ENCODE measurements at regions not wholly inside any gene's neighbourhood (a gene's known extent, or its start where the extent isn't known, plus 50 kb on each side); places are given as distances from the start of the nearest gene placed in this dataset.

DNA sequence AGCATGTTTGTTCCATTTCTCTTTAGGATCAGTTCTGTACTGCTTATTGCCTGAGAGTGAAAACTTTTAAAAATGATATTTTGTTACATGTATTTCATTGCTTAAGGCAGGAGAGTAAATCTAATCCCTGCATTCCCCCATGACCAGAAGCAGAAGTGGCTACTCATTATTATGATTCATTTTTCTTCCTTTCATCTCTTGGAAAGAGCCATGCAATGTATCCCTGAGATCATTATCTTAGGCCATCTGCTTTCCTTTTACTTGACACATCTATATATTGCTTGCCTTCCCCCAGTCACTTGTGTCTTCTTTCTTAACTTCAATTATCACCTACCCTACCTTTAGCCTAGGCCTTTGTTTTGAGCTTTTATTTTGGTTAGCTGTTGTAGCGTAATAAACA, 430.4 kb upstream of the CHRM3 start:
- Histone ChIP-seq H3K27ac (ENCODE audit: extremely low read length, insufficient read depth, low read length) (no peak overlapping the region), H3K36me3 (replicated peaks in 1 of 2; ENCODE audit: control insufficient read depth in 1 of 2, insufficient read depth in 2 of 2, low read length in 2 of 2) (no peaks in the 10 kb centered on the region), H4K20me1 (ENCODE audit: insufficient read depth, low read length) (no peaks in the 10 kb centered on the region), H2AFZ (ENCODE audit: low read length) (no peak overlapping the region), H3K4me2 (ENCODE audit: low read depth, low read length) (no peak overlapping the region), H3K4me1 (ENCODE audit: insufficient read depth, low read length) (no peaks in the 10 kb centered on the region), H3K9me3 (ENCODE audit: low read length) (peaks cover 88% of the 10 kb centered on the region), H3K27me3 (ENCODE audit: control insufficient read depth in 1 of 2, insufficient read depth in 2 of 2, low read length in 2 of 2) (no peaks in the 10 kb centered on the region), H3K79me2 (ENCODE audit: insufficient read depth, low read length) (no peaks in the 10 kb centered on the region), H3K4me3 (replicated peaks in 1 of 3; ENCODE audit: insufficient read depth in 1 of 3, low read depth in 2 of 3, low read length in 3 of 3) (no peak overlapping the region), H3K9ac (ENCODE audit: insufficient read depth, low read depth, low read length) (no peak overlapping the region)
- ChIA-PET POLR2A (no interaction called here), CTCF (ENCODE audit: low intra/inter-chr PET ratio, low total read pairs) (no interaction called here)
- TF ChIP-seq ZNF7 (CRISPR knock-in tag; IDR thresholded peaks at IDR 0.05) (no peak), EZH2 (conservative IDR thresholded peaks at IDR 0.05; ENCODE audit: low read depth, low read length) (no peak), REL (CRISPR knock-in tag; conservative IDR thresholded peaks at IDR 0.05) (no peak), RBFOX2 (IDR thresholded peaks at IDR 0.05; ENCODE audit: low read depth, low read length) (no peak), ZNF124 (CRISPR knock-in tag; IDR thresholded peaks at IDR 0.05) (no peak), RFX3 (CRISPR knock-in tag; IDR thresholded peaks at IDR 0.05) (no peak), FOXK2 (IDR thresholded peaks at IDR 0.05) (no peak), PAF1 (CRISPR knock-in tag; IDR thresholded peaks at IDR 0.05) (no peak), JUND (CRISPR knock-in tag; IDR thresholded peaks at IDR 0.05) (no peak), FOXC1 (CRISPR knock-in tag; IDR thresholded peaks at IDR 0.05; ENCODE audit: borderline replicate concordance) (no peak), WIZ (CRISPR knock-in tag; IDR thresholded peaks at IDR 0.05) (no peak), ZNF782 (CRISPR knock-in tag; IDR thresholded peaks at IDR 0.05; ENCODE audit: borderline replicate concordance) (no peak), ZSCAN12 (CRISPR knock-in tag; IDR thresholded peaks at IDR 0.05) (no peak), MED13 (CRISPR knock-in tag; IDR thresholded peaks at IDR 0.05) (no peak), ZNF768 (CRISPR knock-in tag; IDR thresholded peaks at IDR 0.05) (no peak)
- TF ChIP-seq, protein P1, sequence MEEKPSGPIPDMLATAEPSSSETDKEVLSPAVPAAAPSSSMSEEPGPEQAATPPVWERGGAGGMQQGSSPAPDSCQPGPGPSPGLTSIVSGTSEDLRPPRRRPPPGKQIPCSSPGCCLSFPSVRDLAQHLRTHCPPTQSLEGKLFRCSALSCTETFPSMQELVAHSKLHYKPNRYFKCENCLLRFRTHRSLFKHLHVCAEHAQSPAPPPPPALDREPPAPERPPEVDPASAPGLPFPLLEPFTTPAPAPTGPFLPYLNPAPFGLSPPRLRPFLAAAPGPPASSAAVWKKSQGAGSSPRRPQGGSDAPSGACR (CRISPR knock-in tag; IDR thresholded peaks at IDR 0.05) = no peak
- DNase-seq (ENCODE audit: low spot score) (no peak), ATAC-seq (no peak), FAIRE-seq (no peak)
- no TSS peak for BruUV-seq (replicated peaks)
- 27% methylated on average over 1 of the region's 1 CpG for WGBS (ENCODE audit: low lambda C conversion rate)
- in situ Hi-C loops (cut with HindIII; ENCODE audit: extremely low pct_ligation_motif_present, low pct_unique_long_range_greater_than_20kb) = no loop called here
- intact Hi-C loops (cut with micrococcal nuclease; ENCODE audit: unreplicated experiment) = no loop called here
